ENCODE measurements at regions not wholly inside any gene's neighbourhood (a gene's known extent, or its start where the extent isn't known, plus 50 kb on each side); places are given as distances from the start of the nearest gene placed in this dataset.

DNA sequence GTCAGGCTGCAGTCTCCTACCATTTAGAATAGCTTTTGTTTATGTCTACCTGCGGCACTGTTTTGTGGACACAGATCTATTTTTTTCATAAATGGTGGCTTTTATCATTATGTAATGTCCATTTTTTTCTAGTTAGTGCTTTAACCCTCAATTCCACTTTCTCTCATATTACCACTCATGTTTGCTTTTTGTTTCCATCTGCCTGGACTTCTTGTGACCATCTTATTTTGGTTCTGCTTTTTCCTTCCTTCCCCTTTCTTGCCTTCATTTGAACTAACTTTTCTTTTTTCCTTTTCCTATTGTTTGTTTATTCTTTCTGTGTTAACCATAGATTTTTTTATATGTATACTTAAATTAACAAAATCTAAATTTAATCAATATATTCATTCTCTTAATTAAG, 63.2 kb upstream of the SLC22A11 start:
- TF ChIP-seq, protein P1, sequence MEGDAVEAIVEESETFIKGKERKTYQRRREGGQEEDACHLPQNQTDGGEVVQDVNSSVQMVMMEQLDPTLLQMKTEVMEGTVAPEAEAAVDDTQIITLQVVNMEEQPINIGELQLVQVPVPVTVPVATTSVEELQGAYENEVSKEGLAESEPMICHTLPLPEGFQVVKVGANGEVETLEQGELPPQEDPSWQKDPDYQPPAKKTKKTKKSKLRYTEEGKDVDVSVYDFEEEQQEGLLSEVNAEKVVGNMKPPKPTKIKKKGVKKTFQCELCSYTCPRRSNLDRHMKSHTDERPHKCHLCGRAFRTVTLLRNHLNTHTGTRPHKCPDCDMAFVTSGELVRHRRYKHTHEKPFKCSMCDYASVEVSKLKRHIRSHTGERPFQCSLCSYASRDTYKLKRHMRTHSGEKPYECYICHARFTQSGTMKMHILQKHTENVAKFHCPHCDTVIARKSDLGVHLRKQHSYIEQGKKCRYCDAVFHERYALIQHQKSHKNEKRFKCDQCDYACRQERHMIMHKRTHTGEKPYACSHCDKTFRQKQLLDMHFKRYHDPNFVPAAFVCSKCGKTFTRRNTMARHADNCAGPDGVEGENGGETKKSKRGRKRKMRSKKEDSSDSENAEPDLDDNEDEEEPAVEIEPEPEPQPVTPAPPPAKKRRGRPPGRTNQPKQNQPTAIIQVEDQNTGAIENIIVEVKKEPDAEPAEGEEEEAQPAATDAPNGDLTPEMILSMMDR (IDR thresholded peaks at IDR 0.05): no peak
- TF ChIP-seq POLR2A (IDR thresholded peaks at IDR 0.05): no peak
